PC-9 (cell line): ENCODE measurements at regions not wholly inside any gene's neighbourhood (a gene's known extent, or its start where the extent isn't known, plus 50 kb on each side); places are given as distances from the start of the nearest gene placed in this dataset.

Source experiments
- BruUV-seq: library from RNA; stranded (reverse); fragments of 400-500 nt; replicated peaks from 2 replicates; lab custom pipeline; 2021; lab: Mats Ljungman, UMichigan
- CTCF ChIA-PET: fragments of 300-600 bp; sonication (Branson Sonifier 250); formaldehyde crosslinking; loops from one replicate; lab custom pipeline; 2022; ENCODE audit warnings: antibody characterized with exemption; lab: Charles Lee
- POLR2A ChIA-PET: fragments of 300-600 bp; sonication (Branson Sonifier 250); formaldehyde crosslinking; loops from one replicate; lab custom pipeline; 2022; ENCODE audit warnings: antibody characterized with exemption; ENCODE audit not compliant: unreplicated experiment; lab: Charles Lee
- DNase-seq, 2 experiments: peaks; one replicate each; pipeline versions ENCODE4 v3.0.0 to v3.0.0-alpha.2; 2015 to 2022; ENCODE audit warnings: mixed read lengths in 1 of 2
- H2AFZ ChIP-seq: fragments of 200-600 bp; sonication (generic); 2 replicates; pipeline ENCODE4 v1.8.1; 2017; ENCODE audit warnings: antibody characterized with exemption
- H3F3A ChIP-seq: fragments of 200-600 bp; sonication (generic); 2 replicates; pipeline ENCODE4 v1.8.1; 2017; ENCODE audit warnings: antibody characterized with exemption, mild to moderate bottlenecking, low read depth; ENCODE audit not compliant: insufficient read depth
- H3K27ac ChIP-seq: fragments of 200-600 bp; sonication (generic); 2 replicates; pipeline ENCODE4 v1.6.1; 2016; ENCODE audit warnings: mixed run types
- H3K27me3 ChIP-seq: fragments of 200-600 bp; sonication (generic); 2 replicates; pipeline ENCODE4 v1.6.1; 2016; ENCODE audit warnings: low read depth, mixed run types; ENCODE audit not compliant: insufficient read depth
- H3K36me3 ChIP-seq: fragments of 200-600 bp; sonication (generic); 2 replicates; pipeline ENCODE4 v1.6.1; 2016; ENCODE audit warnings: low read depth, mixed run types
- H3K4me1 ChIP-seq: fragments of 200-600 bp; sonication (generic); replicated peaks from 2 replicates; pipeline ENCODE4 v1.6.1; 2016; ENCODE audit warnings: mixed run types; ENCODE audit not compliant: insufficient read depth
- H3K4me2 ChIP-seq: fragments of 200-600 bp; sonication (generic); 2 replicates; pipeline ENCODE4 v1.6.1; 2017; ENCODE audit warnings: mixed run types
- H3K4me3 ChIP-seq: fragments of 200-600 bp; sonication (generic); 2 replicates; pipeline ENCODE4 v1.6.1; 2016; ENCODE audit warnings: mixed run types
- H3K79me2 ChIP-seq: fragments of 200-600 bp; sonication (generic); 2 replicates; pipeline ENCODE4 v1.6.1; 2017; ENCODE audit warnings: low read depth, mixed run types
- H3K9me2 ChIP-seq: fragments of 200-600 bp; sonication (generic); 2 replicates; pipeline ENCODE4 v1.8.1; 2017; ENCODE audit warnings: mild to moderate bottlenecking; ENCODE audit not compliant: insufficient read depth
- H3K9me3 ChIP-seq: fragments of 200-600 bp; sonication (generic); 2 replicates; pipeline ENCODE4 v1.8.1; 2016; ENCODE audit warnings: low read depth; ENCODE audit not compliant: insufficient read depth
- H4K20me1 ChIP-seq: fragments of 200-600 bp; sonication (generic); 2 replicates; pipeline ENCODE4 v1.8.1; 2017; ENCODE audit not compliant: insufficient read depth
- EZH2 ChIP-seq: fragments of 200-600 bp; sonication (generic); IDR thresholded peaks from 2 replicates; pipeline ENCODE4 v1.8.0; 2017; ENCODE audit warnings: antibody characterized with exemption, low read depth
- intact Hi-C: fragments of 100-400 bp; cut with micrococcal nuclease; formaldehyde crosslinking; loops from one replicate; pipeline ENCODE4 v1.10.0; 2022; ENCODE audit not compliant: unreplicated experiment
- TF ChIP-seq, protein P1 (sequence below): fragments of 200-600 bp; sonication (generic); conservative IDR thresholded peaks from 2 replicates; pipeline ENCODE4 v1.6.1; 2017; ENCODE audit warnings: mixed run types, antibody characterized with exemption, mild to moderate bottlenecking, moderate library complexity

DNA sequence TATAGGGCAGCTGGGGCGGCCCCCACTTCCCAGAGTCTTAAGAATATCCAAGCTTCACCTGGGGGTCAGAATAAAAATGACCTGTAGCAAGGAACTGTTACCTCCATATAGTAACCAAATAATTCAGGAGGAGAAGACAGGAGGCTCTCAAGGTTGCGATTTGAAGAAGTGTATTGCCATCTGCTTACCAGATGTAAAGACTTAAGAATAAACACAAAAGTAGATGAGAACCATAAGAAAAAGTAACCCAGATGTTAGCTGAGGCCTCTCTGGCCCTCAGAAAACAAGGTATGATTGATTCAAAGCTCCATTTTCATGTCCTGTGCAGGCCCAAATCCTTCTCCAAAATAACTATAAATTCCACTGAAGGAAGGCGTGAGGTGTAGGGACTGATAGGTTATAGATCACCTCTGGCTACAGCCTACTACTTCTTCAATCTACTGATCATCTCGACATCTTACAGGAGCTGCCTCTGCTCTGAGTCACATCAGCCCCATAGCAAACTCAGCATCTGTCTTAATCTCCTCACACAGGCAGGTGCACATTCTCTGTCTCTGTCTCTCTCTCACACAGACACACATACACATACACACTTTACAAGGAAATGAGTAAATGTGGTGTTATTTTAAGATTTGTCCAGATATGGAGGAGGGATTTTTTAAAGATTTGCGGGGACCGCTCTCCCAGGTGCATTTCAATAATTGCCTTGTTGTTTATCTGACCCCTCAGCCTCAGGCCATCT is 193.9 kb upstream of the EDNRA start:
- TF ChIP-seq, protein P1, sequence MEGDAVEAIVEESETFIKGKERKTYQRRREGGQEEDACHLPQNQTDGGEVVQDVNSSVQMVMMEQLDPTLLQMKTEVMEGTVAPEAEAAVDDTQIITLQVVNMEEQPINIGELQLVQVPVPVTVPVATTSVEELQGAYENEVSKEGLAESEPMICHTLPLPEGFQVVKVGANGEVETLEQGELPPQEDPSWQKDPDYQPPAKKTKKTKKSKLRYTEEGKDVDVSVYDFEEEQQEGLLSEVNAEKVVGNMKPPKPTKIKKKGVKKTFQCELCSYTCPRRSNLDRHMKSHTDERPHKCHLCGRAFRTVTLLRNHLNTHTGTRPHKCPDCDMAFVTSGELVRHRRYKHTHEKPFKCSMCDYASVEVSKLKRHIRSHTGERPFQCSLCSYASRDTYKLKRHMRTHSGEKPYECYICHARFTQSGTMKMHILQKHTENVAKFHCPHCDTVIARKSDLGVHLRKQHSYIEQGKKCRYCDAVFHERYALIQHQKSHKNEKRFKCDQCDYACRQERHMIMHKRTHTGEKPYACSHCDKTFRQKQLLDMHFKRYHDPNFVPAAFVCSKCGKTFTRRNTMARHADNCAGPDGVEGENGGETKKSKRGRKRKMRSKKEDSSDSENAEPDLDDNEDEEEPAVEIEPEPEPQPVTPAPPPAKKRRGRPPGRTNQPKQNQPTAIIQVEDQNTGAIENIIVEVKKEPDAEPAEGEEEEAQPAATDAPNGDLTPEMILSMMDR, result no peak
- TF ChIP-seq EZH2, result no peak
- Histone ChIP-seq H3K4me1 (peaks cover 15% of the 10 kb centered on the region), H3K9me3 (no peaks in the 10 kb centered on the region), H2AFZ (peak overlapping the region; percentile 66; the same call in 1 of the 2 replicates), H3K79me2 (no peaks in the 10 kb centered on the region), H3K27ac (peak overlapping the region; percentile 71), H4K20me1 (no peaks in the 10 kb centered on the region), H3K36me3 (no peaks in the 10 kb centered on the region), H3K27me3 (no peaks in the 10 kb centered on the region), H3K4me2 (peak overlapping the region; percentile 21), H3K4me3 (no peak overlapping the region), H3K9me2 (no peaks in the 10 kb centered on the region), H3F3A (peaks cover 7% of the 10 kb centered on the region; the same call in 1 of the 2 replicates)
- intact Hi-C loops, result no loop called here
- no TSS peak for BruUV-seq
- ChIA-PET CTCF (no interaction called here), POLR2A (no interaction called here)
- DNase-seq, result no peak

DNA sequence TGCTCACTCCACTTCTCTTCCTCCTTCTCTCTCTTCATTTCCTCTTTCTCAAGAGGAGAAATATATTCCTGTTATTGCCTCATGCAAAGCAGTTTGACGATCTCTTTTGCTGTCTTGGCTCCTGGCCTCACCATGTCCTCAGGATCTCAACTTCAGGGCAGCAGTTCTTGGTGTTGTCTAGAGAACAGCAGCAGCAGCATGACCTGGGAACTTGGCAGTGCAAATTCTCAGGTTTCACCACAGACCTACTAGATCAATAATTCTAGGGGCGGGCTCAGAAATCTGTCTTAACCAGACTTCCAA is 193.4 kb upstream of the EDNRA start:
- no peaks in the 10 kb centered on the region for H3K9me2 ChIP-seq
- TF ChIP-seq, protein P1, result no peak
- TF ChIP-seq EZH2, result no peak
- BruUV-seq, result no TSS peak
- H3K4me2 ChIP-seq, result peak overlapping the region; percentile 21
- no peaks in the 10 kb centered on the region for H3K9me3 ChIP-seq
- peaks cover 16% of the 10 kb centered on the region for H3K4me1 ChIP-seq
- H3K27me3 ChIP-seq, result no peaks in the 10 kb centered on the region
- ChIA-PET CTCF (no interaction called here), POLR2A (no interaction called here)
- no peaks in the 10 kb centered on the region for H4K20me1 ChIP-seq
- no peaks in the 10 kb centered on the region for H3K79me2 ChIP-seq
- H3F3A ChIP-seq, result peaks cover 7% of the 10 kb centered on the region; the same call in 1 of the 2 replicates
- no peaks in the 10 kb centered on the region for H3K36me3 ChIP-seq
- intact Hi-C loops, result no loop called here
- H3K4me3 ChIP-seq, result no peak overlapping the region
- H3K27ac ChIP-seq, result peak overlapping the region; percentile 71
- H2AFZ ChIP-seq, result peak overlapping the region; percentile 66; the same call in 1 of the 2 replicates
- no peak for DNase-seq

DNA sequence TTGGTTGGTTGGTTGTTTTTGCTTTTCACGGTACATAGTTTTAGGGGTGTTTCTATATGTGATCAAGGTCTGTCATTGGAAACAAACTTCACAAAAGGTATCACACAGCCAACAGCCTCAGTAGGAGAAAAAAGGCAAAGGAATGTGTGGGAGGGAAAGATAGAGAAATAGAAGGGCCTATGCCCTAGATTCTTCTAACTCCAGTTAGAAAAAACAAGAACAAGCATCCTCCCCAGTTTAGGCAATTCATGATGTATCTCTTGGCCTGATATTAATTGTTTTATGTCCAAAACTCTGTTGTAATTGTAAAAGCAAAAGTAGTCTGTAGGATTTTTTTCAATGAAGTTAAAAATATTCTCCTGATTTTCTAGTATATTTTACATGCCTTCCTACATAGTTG is 192.4 kb upstream of the EDNRA start:
- Histone ChIP-seq H4K20me1 (no peaks in the 10 kb centered on the region), H3K27me3 (no peaks in the 10 kb centered on the region), H3K36me3 (no peaks in the 10 kb centered on the region), H3K27ac (no peak overlapping the region), H3K9me2 (no peaks in the 10 kb centered on the region), H2AFZ (no peak overlapping the region), H3K4me2 (no peak overlapping the region), H3K79me2 (no peaks in the 10 kb centered on the region), H3K9me3 (no peaks in the 10 kb centered on the region), H3K4me1 (peaks cover 21% of the 10 kb centered on the region), H3K4me3 (no peak overlapping the region), H3F3A (peaks cover 7% of the 10 kb centered on the region; the same call in 1 of the 2 replicates)
- intact Hi-C loops, result no loop called here
- POLR2A ChIA-PET, result no interaction called here
- no TSS peak for BruUV-seq
- TF ChIP-seq, protein P1, result no peak
- TF ChIP-seq EZH2, result no peak
- no peak for DNase-seq
- CTCF ChIA-PET, result no interaction called here
